B cell (primary cell): ENCODE measurements at regions not wholly inside any gene's neighbourhood (a gene's known extent, or its start where the extent isn't known, plus 50 kb on each side); places are given as distances from the start of the nearest gene placed in this dataset.

Experiments
- ATAC-seq: fragments of 200-7000 bp; cut with Tn5 transposase; one replicate; pipeline ENCODE4 v1.10.0; 2021; ENCODE audit warnings: low read depth, mild to moderate bottlenecking, moderate number of reproducible peaks, moderate library complexity
- CTCF ChIA-PET: fragments of 350-600 bp; sonication (Branson Sonifier 250); formaldehyde crosslinking; loops from one replicate; lab custom pipeline; 2021; ENCODE audit warnings: antibody characterized with exemption, inconsistent platforms; lab: Charles Lee
- POLR2A ChIA-PET: fragments of 350-600 bp; sonication (Branson Sonifier 250); formaldehyde crosslinking; loops from one replicate; lab custom pipeline; 2021; ENCODE audit warnings: antibody characterized with exemption; lab: Charles Lee
- DNase-seq: peaks from one replicate; pipeline ENCODE4 v3.0.0; 2013
- H2AFZ ChIP-seq: 2 replicates; pipeline ENCODE4 v1.6.1; 2012; ENCODE audit warnings: mild to moderate bottlenecking, low read depth, low read length; ENCODE audit not compliant: insufficient read depth, poor library complexity, severe bottlenecking
- H3K27ac ChIP-seq, 2 donors: 1 replicate in 1 of 2; 2 replicates in 1 of 2; pipeline ENCODE4 v1.5.1; 2012 to 2013; ENCODE audit warnings: low read length in 2 of 2, mild to moderate bottlenecking in 2 of 2, moderate library complexity in 1 of 2
- H3K27me3 ChIP-seq, 4 experiments: fragments of 200-600 bp in 1 of 4; sonication (generic) in 1 of 4; replicated peaks in 1 of 4; 1 replicate in 2 of 4; 2 replicates in 2 of 4; pipeline versions ENCODE4 v1.6.1 to v1.7.0; 2013 to 2016; ENCODE audit warnings: low read length in 3 of 4, mild to moderate bottlenecking in 2 of 4, mixed read lengths in 1 of 4, moderate library complexity in 1 of 4; ENCODE audit not compliant: insufficient read depth in 4 of 4, control insufficient read depth in 3 of 4; ENCODE audit errors: control extremely low read depth in 1 of 4
- H3K36me3 ChIP-seq, 2 experiments: replicated peaks in 1 of 2; 1 replicate in 1 of 2; 2 replicates in 1 of 2; pipeline versions ENCODE4 v1.6.1 to v1.7.1; 2013; ENCODE audit warnings: low read length in 1 of 2; ENCODE audit not compliant: insufficient read depth in 2 of 2, control insufficient read depth in 1 of 2; ENCODE audit errors: control extremely low read depth in 1 of 2, extremely low read depth in 1 of 2
- H3K4me1 ChIP-seq, 2 donors: fragments of 200-600 bp in 1 of 2; sonication (generic) in 1 of 2; 1 replicate in 1 of 2; 2 replicates in 1 of 2; pipeline versions ENCODE4 v1.5.1 to v1.6.1; 2013 to 2017; ENCODE audit warnings: low read length in 2 of 2; ENCODE audit not compliant: control insufficient read depth in 2 of 2, insufficient read depth in 2 of 2
- H3K4me2 ChIP-seq: replicated peaks from 2 replicates; pipeline ENCODE3; 2012; ENCODE audit warnings: mild to moderate bottlenecking, low read depth, low read length; ENCODE audit not compliant: poor library complexity, severe bottlenecking
- H3K4me3 ChIP-seq, 5 experiments: fragments of 200-600 bp in 1 of 5; sonication (generic) in 1 of 5; 1 replicate in 3 of 5; 2 replicates in 2 of 5; pipeline versions ENCODE4 v1.5.1 to v1.7.0; 2011 to 2016; ENCODE audit warnings: low read length in 4 of 5, mild to moderate bottlenecking in 4 of 5, low read depth in 2 of 5, control low read depth in 1 of 5, moderate library complexity in 1 of 5; ENCODE audit not compliant: insufficient read depth in 1 of 5; ENCODE audit errors: control extremely low read depth in 1 of 5, extremely low read depth in 1 of 5
- H3K79me2 ChIP-seq: fragments of 200-600 bp; sonication (generic); one replicate; pipeline ENCODE4 v1.6.0; 2016; ENCODE audit warnings: low read length; ENCODE audit not compliant: control insufficient read depth, insufficient read depth
- H3K9ac ChIP-seq: fragments of 200-600 bp; sonication (generic); 2 replicates; pipeline ENCODE4 v1.6.1; 2017; ENCODE audit warnings: mild to moderate bottlenecking, low read length, moderate library complexity
- H3K9me3 ChIP-seq, 3 donors: one replicate each; pipeline versions ENCODE4 v1.6.1 to v1.7.1; 2013; ENCODE audit warnings: low read length in 2 of 3; ENCODE audit not compliant: control insufficient read depth in 2 of 3, insufficient read depth in 1 of 3; ENCODE audit errors: control extremely low read depth in 1 of 3
- H4K20me1 ChIP-seq: 2 replicates; pipeline ENCODE4 v1.6.0; 2012; ENCODE audit warnings: mild to moderate bottlenecking, low read length; ENCODE audit not compliant: insufficient read depth, control insufficient read depth, poor library complexity, severe bottlenecking
- H3K27ac Mint-ChIP-seq: one replicate; pipeline ENCODE4 v1.8.0; 2021; ENCODE audit warnings: mixed read lengths
- H3K27me3 Mint-ChIP-seq: one replicate; pipeline ENCODE4 v1.8.0; 2021; ENCODE audit warnings: mixed read lengths
- H3K4me1 Mint-ChIP-seq: one replicate; pipeline ENCODE4 v1.8.0; 2021; ENCODE audit warnings: mixed read lengths
- H3K4me3 Mint-ChIP-seq: one replicate; pipeline ENCODE4 v1.8.0; 2021; ENCODE audit warnings: mixed read lengths
- H3K9me3 Mint-ChIP-seq: one replicate; pipeline ENCODE4 v1.8.0; 2022; ENCODE audit warnings: mixed read lengths; ENCODE audit not compliant: insufficient read depth
- EZH2 ChIP-seq: IDR thresholded peaks from 2 replicates; pipeline ENCODE4 v1.6.1; 2012; ENCODE audit warnings: borderline replicate concordance, low read depth, mild to moderate bottlenecking, moderate library complexity, low read length; ENCODE audit not compliant: insufficient read depth, poor library complexity, severe bottlenecking
- WGBS: methylation state at CpG from one replicate; pipeline ENCODE4 v1.1.5; 2013; ENCODE audit warnings: missing lambda C conversion rate; ENCODE audit not compliant: insufficient coverage; 5-methylcytosine and 5-hydroxymethylcytosine counted together
- intact Hi-C: fragments of 100-400 bp; cut with micrococcal nuclease; formaldehyde crosslinking; loops from one replicate; pipeline ENCODE4 v1.10.0; 2022
- TF ChIP-seq, protein P1 (sequence below): fragments of 200-600 bp; IDR thresholded peaks from one replicate; pipeline ENCODE4 v1.8.0; 2022; ENCODE audit warnings: antibody characterized with exemption, mild to moderate bottlenecking

GRCh38 chr18:73852789-73853549 is 294.7 kb downstream of the FBXO15 start:
- no peak overlapping the region for H2AFZ ChIP-seq
- Mint-ChIP-seq H3K27me3 (no peaks in the 10 kb centered on the region), H3K4me3 (no peak overlapping the region), H3K4me1 (no peaks in the 10 kb centered on the region), H3K9me3 (no peaks in the 10 kb centered on the region), H3K27ac (no peak overlapping the region)
- H3K9me3 ChIP-seq: no peaks in the 10 kb centered on the region
- H3K36me3 ChIP-seq: no peaks in the 10 kb centered on the region
- no peak for TF ChIP-seq EZH2
- TF ChIP-seq, protein P1, sequence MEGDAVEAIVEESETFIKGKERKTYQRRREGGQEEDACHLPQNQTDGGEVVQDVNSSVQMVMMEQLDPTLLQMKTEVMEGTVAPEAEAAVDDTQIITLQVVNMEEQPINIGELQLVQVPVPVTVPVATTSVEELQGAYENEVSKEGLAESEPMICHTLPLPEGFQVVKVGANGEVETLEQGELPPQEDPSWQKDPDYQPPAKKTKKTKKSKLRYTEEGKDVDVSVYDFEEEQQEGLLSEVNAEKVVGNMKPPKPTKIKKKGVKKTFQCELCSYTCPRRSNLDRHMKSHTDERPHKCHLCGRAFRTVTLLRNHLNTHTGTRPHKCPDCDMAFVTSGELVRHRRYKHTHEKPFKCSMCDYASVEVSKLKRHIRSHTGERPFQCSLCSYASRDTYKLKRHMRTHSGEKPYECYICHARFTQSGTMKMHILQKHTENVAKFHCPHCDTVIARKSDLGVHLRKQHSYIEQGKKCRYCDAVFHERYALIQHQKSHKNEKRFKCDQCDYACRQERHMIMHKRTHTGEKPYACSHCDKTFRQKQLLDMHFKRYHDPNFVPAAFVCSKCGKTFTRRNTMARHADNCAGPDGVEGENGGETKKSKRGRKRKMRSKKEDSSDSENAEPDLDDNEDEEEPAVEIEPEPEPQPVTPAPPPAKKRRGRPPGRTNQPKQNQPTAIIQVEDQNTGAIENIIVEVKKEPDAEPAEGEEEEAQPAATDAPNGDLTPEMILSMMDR: no peak
- POLR2A ChIA-PET: no interaction called here
- no peak overlapping the region for H3K27ac ChIP-seq
- H3K4me1 ChIP-seq: no peaks in the 10 kb centered on the region
- DNase-seq: no peak
- WGBS: 67% methylated on average over 7 of the region's 10 CpGs
- ATAC-seq: no peak
- intact Hi-C loops: no loop called here
- no peaks in the 10 kb centered on the region for H3K79me2 ChIP-seq
- no peaks in the 10 kb centered on the region for H3K27me3 ChIP-seq
- CTCF ChIA-PET: interaction anchor here (0.6 to 1.1 kb wide), 4 partner anchors 8 to 210 kb away, joined by 3 to 4 read pairs (median 3); no protein-coding TSS in a partner anchor
- H4K20me1 ChIP-seq: no peaks in the 10 kb centered on the region
- no peak overlapping the region for H3K4me3 ChIP-seq
- no peak overlapping the region for H3K9ac ChIP-seq
- no peak overlapping the region for H3K4me2 ChIP-seq

- Histone ChIP-seq H4K20me1 (no peaks in the 10 kb centered on the region), H3K4me2 (no peak overlapping the region), H2AFZ (no peak overlapping the region), H3K4me1 (no peaks in the 10 kb centered on the region), H3K27ac (no peak overlapping the region), H3K27me3 (no peaks in the 10 kb centered on the region), H3K9ac (no peak overlapping the region), H3K9me3 (no peaks in the 10 kb centered on the region), H3K79me2 (no peaks in the 10 kb centered on the region), H3K4me3 (no peak overlapping the region), H3K36me3 (no peaks in the 10 kb centered on the region)
- ChIA-PET POLR2A (no interaction called here), CTCF (interaction anchor here (1.7 kb wide), 1 partner anchor 8 kb away, joined by 4 read pairs; no protein-coding TSS in a partner anchor)
- WGBS: 85% methylated on average over 2 of the region's 5 CpGs
- no peak overlapping the region for H3K4me3 Mint-ChIP-seq
- no peaks in the 10 kb centered on the region for H3K4me1 Mint-ChIP-seq
- no peak for ATAC-seq
- no peak for DNase-seq
- intact Hi-C loops: no loop called here
- H3K27me3 Mint-ChIP-seq: no peaks in the 10 kb centered on the region
- H3K27ac Mint-ChIP-seq: no peak overlapping the region
- TF ChIP-seq, protein P1: no peak
- TF ChIP-seq EZH2: no peak
- no peaks in the 10 kb centered on the region for H3K9me3 Mint-ChIP-seq
Observed at GRCh38 chr18:73850782-73851181, 296.9 kb downstream of the FBXO15 start.
